Left ventricle myocardium inferior (tissue), 1 donor: ENCODE measurements at regions not wholly inside any gene's neighbourhood (a gene's known extent, or its start where the extent isn't known, plus 50 kb on each side); places are given as distances from the start of the nearest gene placed in this dataset.

Source experiments
- DNase-seq: peaks from one replicate; pipeline ENCODE4 v3.0.0-alpha.2; 2020
- H3K27ac ChIP-seq: fragments of 200-600 bp; replicated peaks from 2 replicates; pipeline ENCODE4 v1.8.0; 2021
- H3K27me3 ChIP-seq: fragments of 200-600 bp; 2 replicates; pipeline ENCODE4 v1.8.0; 2021; ENCODE audit warnings: low read depth
- H3K36me3 ChIP-seq: fragments of 200-600 bp; 2 replicates; pipeline ENCODE4 v1.8.0; 2021
- H3K4me1 ChIP-seq: fragments of 200-600 bp; 2 replicates; pipeline ENCODE4 v1.8.0; 2021
- H3K4me3 ChIP-seq: fragments of 200-600 bp; 2 replicates; pipeline ENCODE4 v1.8.0; 2021; ENCODE audit warnings: mild to moderate bottlenecking, moderate library complexity
- H3K9me3 ChIP-seq: fragments of 200-600 bp; replicated peaks from 2 replicates; pipeline ENCODE4 v1.8.0; 2021
- CTCF ChIP-seq: fragments of 200-600 bp; IDR thresholded peaks from 2 replicates; pipeline ENCODE4 v1.8.0; 2021; ENCODE audit warnings: antibody characterized with exemption, mild to moderate bottlenecking, borderline replicate concordance
- intact Hi-C: fragments of 100-400 bp; cut with micrococcal nuclease; formaldehyde crosslinking; loops from one replicate; pipeline ENCODE4 v1.11.0; 2022
- donor health status: DM: no; HTN: yes; CAD: no; lungs with severe emphysema.

GRCh38 chr2:221970389-221970788 is 328.4 kb downstream of the PAX3 start:
- Histone ChIP-seq H3K4me1 (no peaks in the 10 kb centered on the region), H3K36me3 (no peaks in the 10 kb centered on the region), H3K27me3 (peaks cover 50% of the 10 kb centered on the region), H3K4me3 (no peak overlapping the region), H3K9me3 (no peaks in the 10 kb centered on the region), H3K27ac (no peak overlapping the region)
- no peak for TF ChIP-seq CTCF
- no peak for DNase-seq
- intact Hi-C loops: no loop called here

GRCh38 chr2:221969830-221970144 is 329.0 kb downstream of the PAX3 start:
- no peak overlapping the region for H3K27ac ChIP-seq
- intact Hi-C loops: no loop called here
- no peaks in the 10 kb centered on the region for H3K4me1 ChIP-seq
- H3K9me3 ChIP-seq: no peaks in the 10 kb centered on the region
- no peak for TF ChIP-seq CTCF
- H3K4me3 ChIP-seq: no peak overlapping the region
- DNase-seq: no peak
- no peaks in the 10 kb centered on the region for H3K36me3 ChIP-seq
- peaks cover 44% of the 10 kb centered on the region for H3K27me3 ChIP-seq

GRCh38 chr2:221969087-221969829 is 329.5 kb downstream of the PAX3 start:
- intact Hi-C loops: no loop called here
- H3K36me3 ChIP-seq: no peaks in the 10 kb centered on the region
- H3K27me3 ChIP-seq: peaks cover 39% of the 10 kb centered on the region
- TF ChIP-seq CTCF: peak; percentile 74
- H3K9me3 ChIP-seq: no peaks in the 10 kb centered on the region
- DNase-seq: no peak
- no peaks in the 10 kb centered on the region for H3K4me1 ChIP-seq
- H3K27ac ChIP-seq: no peak overlapping the region
- no peak overlapping the region for H3K4me3 ChIP-seq

GRCh38 chr2:221962186-221962585 is 336.6 kb downstream of the PAX3 start:
- Histone ChIP-seq H3K4me3 (no peak overlapping the region), H3K27me3 (peaks cover 9% of the 10 kb centered on the region), H3K4me1 (no peaks in the 10 kb centered on the region), H3K9me3 (no peaks in the 10 kb centered on the region), H3K27ac (no peak overlapping the region), H3K36me3 (no peaks in the 10 kb centered on the region)
- intact Hi-C loops: no loop called here
- no peak for TF ChIP-seq CTCF
- DNase-seq: no peak

- Histone ChIP-seq H3K4me3 (no peak overlapping the region), H3K4me1 (no peaks in the 10 kb centered on the region), H3K9me3 (no peaks in the 10 kb centered on the region), H3K27ac (no peak overlapping the region), H3K27me3 (peaks cover 9% of the 10 kb centered on the region), H3K36me3 (no peaks in the 10 kb centered on the region)
- intact Hi-C loops: no loop called here
- TF ChIP-seq CTCF: no peak
- no peak for DNase-seq
Measured at GRCh38 chr2:221961561-221961960, 337.2 kb downstream of the PAX3 start.
